GDM1 (cell line): ENCODE measurements at regions not wholly inside any gene's neighbourhood (a gene's known extent, or its start where the extent isn't known, plus 50 kb on each side); places are given as distances from the start of the nearest gene placed in this dataset.
"Not testable (repeated sequence)": the region's sequence is repeated elsewhere in the genome, so short reads cannot be mapped to it uniquely, and the experiment has no call there.

Source experiments
- DNase-seq: peaks from one replicate; lab custom pipeline; 2025; lab: John Stamatoyannopoulos, UW

DNA sequence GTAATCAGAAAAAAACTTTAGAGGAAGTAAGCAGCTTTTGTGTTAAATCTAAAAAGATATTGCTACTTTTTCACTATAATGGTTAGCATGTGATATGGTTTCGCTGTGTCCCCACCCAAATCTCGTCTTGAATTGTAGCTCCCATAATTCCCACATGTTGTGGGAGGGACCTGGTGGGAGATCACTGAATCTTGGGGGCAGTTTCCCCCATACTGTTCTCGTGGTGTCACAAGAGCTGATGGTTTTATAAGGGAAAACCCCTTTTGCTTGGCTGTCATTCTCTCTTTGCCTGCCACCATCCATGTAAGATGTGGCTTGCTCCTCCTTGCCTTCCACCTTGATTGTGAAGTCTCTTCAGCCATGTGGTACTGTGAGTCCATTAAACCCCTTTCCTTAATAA lies 117.1 kb downstream of the KCNJ2 start:
- no peak for DNase-seq

DNA sequence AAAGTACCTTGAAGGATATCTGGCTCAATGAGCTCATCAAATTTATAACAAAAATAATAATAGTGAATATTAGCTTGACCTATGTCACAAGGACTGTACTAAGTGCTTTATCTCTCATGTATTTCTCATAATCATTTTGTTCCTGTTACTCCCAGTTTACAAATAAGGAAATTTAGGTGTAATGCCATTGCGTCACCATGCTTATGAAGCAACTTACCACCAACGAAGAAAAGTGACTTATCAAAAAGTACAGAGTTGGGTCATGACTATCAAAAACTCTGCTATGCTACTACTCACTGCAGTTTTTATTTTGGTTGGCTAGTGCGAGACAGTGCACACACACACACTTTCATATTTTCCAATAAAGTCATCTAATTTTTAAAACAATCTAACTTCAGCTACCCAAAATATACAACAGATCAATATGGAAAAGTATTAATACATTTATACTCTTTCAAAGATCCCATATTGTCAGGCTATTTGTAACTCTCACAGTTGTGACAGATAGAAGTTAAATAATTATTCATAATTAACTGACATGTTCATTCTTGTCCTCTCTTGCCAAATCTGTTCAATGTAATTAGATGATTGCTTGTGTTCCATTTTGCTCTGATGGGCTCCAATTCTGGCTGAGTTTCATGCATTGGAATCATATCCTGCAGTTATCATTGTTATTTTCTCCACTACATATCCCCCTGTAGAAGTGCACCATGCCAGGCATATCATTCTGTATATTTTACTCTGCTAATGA lies 119.4 kb downstream of the KCNJ2 start:
- DNase-seq: no peak

DNA sequence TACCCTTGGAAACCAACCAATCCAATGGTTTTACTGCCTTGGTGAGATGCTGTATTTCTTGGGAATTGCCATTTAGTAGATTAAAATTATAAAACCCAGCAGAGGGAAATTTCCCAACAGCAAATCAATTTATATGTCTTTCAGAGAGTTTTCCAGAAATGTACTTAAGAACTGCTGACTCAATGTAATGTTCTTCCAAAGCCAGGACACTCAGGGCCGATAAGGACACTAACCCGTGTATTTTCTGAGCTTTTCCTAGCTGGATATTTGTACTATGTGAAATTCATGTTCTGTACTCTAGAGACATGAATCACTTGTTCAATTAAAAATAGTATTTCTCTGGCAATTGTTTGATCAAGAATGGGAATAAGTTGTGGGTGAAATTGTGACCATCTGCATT lies 121.4 kb downstream of the KCNJ2 start:
- no peak for DNase-seq

DNA sequence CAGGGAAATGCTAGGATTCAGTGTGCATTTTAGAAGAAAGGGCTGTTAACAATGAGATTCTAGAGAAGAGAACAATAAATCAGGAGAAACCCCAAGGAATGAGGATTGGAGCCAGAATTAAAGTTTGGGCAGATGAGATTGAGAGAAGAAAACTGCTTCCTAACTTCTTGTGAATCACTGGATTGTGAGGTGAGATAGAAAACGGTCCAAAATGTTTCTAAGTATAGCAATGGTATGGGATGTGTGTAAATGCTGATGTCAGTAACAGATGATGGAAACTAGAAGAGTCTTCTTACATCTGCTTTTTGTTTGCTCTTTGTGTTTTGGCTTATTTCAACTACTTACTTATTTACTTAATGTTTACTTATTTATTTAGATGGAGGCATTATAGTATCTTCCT lies 123.0 kb downstream of the KCNJ2 start:
- DNase-seq: no peak

DNA sequence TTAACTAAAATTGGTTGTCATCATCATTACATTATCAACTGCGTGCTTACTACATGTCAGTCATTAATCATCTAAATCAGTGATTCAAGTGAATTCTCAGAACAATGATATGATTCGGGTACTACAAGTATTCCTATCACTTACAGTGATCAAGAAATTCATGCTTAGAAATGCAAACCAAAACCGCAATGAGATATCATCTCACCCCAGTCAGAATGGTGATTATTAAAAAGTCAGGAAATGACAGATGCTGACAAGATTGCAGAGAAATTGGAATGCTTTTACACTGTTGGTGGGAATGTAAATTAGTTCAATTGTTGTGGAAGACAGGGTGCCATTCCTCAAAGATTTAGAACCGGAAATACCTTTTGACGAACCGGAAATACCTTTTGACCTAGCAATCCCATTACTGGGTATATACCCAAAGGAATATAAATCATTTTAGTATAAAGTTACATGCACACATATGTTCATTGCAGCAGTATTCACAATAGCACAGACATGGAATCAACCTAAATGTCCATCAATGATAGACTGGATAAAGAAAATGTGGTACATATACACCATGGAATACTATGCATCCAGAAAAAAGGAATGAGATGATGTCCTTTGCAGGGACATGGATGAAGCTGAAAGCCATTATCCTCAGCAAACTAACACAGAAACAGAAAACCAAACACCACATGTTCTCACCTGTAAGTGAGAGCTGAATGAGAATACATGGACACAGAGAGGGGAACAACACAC lies 124.4 kb downstream of the KCNJ2 start:
- not testable (repeated sequence) for DNase-seq

DNA sequence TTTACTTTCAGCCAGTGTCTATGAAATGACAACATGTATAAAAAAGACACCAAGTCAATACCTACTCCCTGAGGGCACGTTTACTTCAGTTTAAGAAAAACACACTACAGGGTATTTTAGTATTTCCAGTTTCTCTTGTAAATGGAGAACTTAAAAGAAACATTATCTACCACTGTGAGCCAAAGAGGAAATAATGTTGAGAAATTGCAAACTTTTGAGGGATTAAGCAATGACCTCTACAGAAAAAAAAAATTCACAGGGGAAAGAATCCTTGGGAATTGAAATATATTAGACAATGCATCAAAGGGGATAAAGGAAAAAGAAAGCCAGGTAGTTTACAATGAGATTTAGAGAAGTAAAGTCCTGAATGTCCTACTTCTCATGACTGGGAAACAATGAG lies 126.0 kb downstream of the KCNJ2 start:
- no peak for DNase-seq

DNA sequence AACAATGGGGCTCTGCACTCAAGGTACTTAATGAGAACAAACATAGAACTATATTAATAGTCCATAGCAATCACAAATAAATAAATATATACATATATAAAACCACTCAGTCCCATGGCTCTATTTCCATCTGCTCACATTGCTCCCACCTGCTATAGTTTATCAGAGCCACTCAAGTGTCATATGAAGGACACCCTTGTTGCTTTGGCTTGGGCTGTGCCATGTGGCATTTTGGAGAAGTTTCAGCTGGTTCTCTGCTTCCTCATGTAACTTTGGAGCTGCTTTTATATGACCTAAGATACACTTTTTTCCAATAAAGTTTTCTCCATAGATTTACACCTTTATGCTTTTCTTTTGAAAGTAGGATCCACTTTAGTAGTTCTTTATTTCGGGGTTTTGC lies 126.4 kb downstream of the KCNJ2 start:
- no peak for DNase-seq

DNA sequence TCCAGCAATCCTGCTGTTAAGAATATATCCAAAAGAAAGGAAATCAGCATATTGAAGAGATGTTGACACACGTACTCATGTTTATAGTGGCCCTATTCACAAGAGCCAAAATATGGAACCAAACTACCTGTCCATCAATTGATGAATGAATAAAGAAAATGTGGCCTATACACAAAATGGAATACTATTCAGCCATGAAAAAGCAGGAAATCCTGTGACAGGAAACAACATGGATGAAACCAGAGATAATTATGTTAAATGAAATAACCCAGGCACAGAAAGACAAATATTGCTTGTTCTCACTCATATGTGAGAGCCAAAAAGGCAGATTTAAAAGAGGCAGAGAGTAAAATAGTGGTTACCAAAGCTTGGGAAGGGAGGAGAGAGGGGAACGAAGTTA lies 127.1 kb downstream of the KCNJ2 start:
- DNase-seq: no peak

DNA sequence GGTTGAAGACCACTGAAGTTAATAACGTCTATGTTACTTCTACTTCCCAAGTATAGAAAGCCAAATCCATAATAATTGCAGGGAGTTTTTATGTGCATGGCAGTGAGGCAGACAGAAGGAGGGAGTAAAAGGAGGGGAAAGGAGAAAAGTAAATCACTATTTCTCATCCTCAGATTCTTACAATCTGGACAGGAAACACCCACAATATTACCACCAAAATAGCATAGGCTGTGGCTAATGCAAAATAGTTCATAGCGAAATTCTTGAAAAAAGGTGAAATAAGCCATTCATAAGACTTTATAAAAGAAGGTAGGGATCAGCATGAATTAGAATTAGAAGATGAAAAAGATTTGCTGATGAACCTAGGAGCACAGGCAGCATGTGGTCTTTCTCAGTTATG lies 128.1 kb downstream of the KCNJ2 start:
- DNase-seq: no peak

DNA sequence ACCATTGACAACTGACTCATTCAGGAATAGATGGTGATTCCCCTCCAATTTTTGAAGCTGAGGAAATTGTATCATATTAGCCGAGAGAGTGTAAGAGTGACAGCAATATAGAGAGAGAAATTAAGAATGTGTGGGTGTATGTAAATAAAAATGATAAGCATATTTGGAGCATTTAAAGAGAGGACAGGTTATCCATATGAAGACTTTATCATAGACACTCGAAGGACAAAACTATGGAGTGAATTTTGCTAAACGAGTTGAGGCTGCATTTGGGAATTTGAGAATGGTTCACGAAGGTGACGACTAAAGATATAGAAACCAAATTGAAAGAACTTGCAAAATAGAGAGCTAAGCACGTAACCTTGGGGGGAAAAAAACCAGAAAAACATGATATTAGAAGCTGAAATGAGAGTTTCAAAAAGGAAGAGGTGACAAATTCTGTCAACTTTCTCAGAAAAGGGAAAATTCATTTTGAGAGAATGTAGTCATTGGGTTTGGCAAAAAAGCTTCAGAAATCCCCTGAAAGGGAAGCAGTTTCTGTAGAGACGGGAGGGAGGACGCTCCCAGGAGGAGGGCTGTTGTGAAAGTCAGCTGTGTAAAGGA lies 129.7 kb downstream of the KCNJ2 start:
- no peak for DNase-seq

DNA sequence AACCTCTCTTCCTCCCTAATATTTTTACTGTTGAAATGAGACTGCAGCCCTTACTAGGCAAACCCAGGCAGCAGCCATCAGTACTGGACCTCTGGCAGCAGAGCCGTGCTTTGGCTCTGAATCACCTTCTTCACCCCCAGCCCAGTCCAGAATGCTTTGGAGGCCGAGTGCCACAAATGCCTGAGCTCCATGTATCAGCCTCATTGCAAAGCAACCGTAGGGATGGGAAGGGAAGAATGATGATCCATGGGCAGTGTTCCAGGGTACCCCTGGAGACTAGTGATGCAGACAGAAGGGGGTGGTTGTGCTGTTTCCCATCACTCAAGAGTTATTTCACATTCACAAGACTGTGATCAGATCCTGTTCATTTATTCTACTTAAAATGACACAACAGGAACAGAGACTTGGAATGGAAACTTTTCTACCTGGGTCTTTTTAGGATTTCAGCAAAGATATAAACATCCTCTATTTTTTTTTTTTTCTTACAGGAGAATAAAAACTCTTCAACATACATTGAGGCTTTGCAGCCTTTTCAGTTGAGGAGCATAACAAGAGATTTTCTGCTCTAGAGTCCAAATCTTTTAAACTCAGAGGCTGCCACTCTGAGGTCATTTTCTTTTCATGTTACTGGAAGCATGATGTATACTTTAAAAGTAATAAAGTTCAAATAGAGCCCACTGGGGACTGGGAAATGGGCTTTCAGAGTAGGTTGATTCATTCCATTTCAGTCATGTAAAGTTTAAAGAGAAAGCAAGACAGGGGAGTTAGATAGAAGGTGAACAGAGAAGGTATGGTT lies 138.3 kb downstream of the KCNJ2 start:
- no peak for DNase-seq

DNA sequence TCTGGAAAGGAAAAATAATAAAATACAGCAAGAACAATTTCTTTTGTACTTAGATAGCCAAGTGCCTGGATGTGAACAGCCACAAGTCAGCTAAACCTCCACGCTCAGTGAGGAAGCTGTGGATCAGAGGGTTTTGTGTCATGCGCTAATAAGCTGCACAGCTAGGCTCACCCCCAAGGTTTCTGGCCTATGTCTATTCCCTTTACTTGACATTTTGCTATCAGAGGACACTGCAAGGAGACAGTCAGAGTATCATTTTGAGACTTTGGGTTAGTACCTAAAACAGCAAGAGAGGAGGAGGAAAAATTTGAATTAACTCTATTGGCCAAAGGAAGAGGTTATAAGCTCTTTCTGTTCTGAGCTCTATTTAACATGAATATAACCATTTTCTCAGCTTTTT lies 139.3 kb downstream of the KCNJ2 start:
- DNase-seq: no peak

DNA sequence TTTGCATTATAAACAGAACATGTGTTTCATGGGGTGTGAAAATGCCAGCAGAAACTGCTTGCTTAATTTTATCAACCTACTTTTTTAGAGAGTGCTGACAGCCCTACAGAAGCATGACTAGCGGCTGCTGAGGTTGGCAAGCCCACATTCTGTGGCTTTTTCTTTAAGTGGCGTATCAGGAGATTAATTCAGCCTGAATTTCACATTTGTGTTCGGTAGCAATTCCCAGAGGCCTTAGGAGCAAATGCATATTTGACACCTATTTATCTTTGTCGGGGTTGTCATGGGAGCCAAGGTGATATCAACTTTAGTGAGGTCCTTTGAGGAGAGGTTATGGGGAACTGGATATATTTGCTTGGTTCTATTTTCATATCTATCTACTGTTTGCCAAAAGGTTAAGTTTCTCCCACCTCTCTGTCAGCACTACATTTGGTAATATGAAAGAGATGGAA lies 140.9 kb downstream of the KCNJ2 start:
- no peak for DNase-seq

DNA sequence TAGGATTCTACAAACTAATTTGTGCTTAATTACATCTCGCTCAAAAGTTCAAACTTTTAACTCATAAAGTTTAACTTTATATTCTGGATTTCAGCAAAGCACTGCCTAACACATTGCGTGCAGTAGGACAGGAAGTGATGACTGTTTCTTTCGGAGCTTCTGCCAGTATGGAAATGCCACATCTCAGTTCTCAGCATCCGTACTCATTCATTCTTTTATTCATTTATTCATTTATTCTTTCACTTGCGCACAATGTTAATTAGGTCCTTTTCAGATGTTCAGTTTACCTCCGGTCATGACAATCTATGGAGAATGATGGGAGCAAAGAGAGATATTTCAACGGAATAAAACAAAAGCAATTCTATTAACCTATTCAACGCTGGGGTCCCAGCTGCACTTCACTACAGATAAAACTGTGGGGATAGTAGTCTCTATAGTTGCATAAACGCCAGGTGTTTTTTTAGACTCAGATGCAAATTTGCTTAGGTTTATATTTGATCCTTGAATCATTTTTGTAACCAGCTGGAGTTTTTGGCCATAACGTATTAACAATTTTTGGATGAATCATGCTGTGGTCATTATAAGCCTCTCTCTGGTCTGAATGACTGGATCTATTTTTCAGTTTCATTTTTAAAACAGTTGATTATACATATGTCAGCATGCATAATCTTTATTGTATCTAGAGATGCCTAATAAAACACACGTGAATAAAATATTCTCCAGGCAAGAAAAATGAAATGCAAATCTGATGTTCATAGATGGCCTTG lies 143.9 kb downstream of the KCNJ2 start:
- no peak for DNase-seq

DNA sequence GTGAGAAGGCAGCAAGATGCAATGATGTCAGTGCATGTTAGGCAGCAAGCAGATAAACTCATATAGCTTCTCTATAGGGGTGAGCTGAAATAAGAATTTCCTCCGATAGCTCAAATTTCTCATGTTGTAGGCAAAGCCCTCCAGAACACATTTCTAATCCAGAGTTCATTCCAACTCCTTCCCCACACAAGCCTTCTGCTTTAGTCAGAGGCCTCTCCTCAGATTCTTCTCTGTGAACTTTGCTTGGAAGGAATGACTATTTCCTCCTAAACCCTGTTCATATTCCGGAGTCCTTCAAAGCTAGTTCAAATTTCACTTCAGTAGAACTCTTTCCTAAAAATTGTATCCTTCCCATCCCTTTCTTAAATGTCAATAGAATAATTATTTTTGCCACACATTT lies 144.8 kb downstream of the KCNJ2 start:
- DNase-seq: no peak

DNA sequence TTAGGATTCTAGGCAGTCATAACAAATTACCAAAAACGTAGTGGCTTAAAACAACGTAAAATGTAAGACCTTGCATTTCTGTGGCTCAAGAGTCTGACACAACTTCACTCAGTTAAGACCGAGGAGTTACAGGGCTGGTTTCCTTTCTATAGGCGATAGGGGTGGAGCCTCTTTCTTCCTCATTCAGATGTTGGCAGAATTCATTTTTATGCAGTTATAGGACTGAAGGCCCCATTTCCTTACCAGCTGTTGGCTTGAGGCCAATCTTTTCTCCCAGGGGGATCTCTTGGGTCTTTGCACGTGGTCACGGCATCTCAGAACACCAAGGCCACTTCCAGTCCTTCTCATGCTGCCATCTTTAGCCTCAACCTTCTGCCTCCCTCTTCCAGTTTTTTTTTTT lies 145.2 kb downstream of the KCNJ2 start:
- no peak for DNase-seq

DNA sequence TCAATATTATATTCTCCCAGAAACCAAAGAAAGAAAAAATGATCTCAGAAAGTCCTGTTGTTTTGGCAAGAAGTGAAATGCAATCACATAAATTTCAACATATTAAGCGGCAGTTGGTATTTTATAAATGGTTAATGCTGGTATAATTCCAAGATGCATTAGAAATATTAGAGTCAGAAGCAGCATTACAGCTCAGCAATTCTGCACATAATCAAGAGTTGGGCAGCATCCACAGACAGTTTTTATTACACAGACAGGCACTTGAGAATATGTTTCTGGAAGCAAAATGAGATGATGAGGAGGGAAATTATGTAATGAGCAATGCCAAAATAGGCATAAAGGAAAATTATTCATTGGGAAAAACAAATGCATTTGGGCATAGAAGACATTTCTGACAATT lies 148.1 kb downstream of the KCNJ2 start:
- no peak for DNase-seq

DNA sequence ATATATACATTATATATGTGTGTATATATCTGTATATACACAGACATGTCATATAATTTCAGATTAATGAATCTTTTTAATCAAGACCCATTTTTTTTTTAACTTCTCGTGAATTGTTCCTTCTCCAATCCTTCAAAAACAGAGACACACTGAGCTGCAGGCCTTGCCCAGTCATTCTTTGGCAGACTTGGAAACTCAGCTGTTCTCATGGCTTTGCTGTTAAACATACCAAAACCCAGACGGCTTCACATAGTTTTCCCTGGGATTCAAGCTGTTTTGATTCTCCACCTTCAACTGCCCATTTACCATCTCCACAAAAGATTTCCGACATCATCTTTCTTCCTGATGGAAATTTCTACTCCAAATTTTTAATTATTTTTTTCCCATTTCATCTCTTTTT lies 148.7 kb downstream of the KCNJ2 start:
- DNase-seq: no peak

DNA sequence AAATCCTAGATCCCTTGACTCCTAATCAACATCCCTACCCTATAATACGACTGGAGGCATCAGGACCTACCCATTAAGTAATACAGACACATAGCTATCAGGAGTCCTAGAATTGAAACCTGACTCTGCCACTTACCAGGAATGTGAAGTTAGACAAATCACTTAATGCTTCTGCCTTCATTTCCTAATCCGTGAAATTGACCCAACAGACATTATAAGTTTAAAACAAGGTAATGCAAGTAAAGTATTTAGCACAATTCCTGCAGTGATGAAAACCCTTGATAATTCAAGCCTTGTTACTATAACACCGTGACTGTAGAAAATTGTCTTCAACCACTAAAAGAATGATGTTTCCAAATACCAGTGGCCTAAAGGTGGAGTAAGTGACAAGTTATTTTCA lies 150.2 kb downstream of the KCNJ2 start:
- no peak for DNase-seq

DNA sequence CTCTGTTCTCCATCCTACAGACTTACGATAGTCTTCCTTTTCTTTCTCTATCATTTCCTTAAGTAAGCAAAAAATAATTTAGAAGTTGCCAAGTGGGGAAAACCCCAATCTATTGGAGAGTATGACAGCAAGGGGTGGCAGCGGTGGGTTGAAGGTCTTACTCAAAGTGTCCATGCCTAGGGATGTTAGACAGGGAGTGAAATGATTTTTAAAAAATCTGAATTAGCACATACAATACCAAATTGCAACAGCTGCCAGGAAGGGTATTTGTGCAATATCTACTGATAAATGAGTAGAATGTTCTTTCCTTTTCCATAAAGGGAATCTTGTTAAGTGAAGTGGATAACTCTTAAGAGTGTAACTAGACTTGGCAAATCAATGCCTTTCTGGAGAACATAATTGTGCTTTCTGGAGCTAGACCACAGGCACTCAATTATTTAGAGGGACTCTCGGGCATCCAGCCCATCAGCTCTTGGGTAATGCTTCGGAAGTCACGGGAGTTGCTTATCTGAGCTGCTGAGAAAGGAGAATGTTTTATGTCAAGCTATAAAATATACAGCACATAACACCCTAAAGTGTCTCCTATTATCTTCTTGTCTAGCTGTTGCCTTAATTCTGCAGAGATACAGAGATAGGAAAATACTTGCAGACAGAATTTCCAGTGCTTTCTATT lies 151.5 kb downstream of the KCNJ2 start:
- DNase-seq: no peak

DNA sequence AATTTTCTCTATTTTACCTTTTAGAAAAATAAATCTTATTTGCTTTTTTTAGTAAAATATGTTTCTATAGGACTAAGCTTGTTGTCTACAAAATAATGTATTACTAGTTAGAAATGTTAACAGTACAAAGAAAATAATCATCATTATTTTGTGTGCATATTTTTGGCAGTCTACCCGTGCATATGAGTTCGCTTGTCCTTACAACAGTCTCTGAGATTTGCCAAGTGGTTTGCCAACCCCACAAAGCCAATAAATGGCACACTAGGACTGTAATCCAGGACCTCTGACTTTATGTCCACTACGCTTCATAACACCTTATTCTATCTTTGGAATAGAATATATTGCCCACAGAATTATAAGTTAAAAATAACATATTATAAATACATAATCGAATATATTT lies 152.0 kb downstream of the KCNJ2 start:
- DNase-seq: no peak
